ENCODE measurements at regions not wholly inside any gene's neighbourhood (a gene's known extent, or its start where the extent isn't known, plus 50 kb on each side); places are given as distances from the start of the nearest gene placed in this dataset.

- DNase-seq (ENCODE audit: low read depth): no peak
These were observed 50.4 kb upstream of the SERTAD2 start for GRCh38 chr2:64704161-64704560.

GRCh38 chr2:64704996-64705395 is 51.3 kb upstream of the SERTAD2 start:
- no peak for DNase-seq (ENCODE audit: low read depth)

- no peak for DNase-seq (ENCODE audit: low read depth)
These were observed 53.6 kb upstream of the SERTAD2 start for GRCh38 chr2:64707276-64707675.

GRCh38 chr2:64708829-64709228 is 55.1 kb upstream of the SERTAD2 start:
- DNase-seq (ENCODE audit: low read depth): no peak

GRCh38 chr2:64711252-64711800 is 57.6 kb upstream of the SERTAD2 start:
- DNase-seq (ENCODE audit: low read depth): no peak

- no peak for DNase-seq (ENCODE audit: low read depth)
These were observed 60.0 kb upstream of the SERTAD2 start for GRCh38 chr2:64713686-64714085.

- no peak for DNase-seq (ENCODE audit: low read depth)
These were observed 62.9 kb upstream of the SERTAD2 start for GRCh38 chr2:64716569-64716968.

GRCh38 chr2:64718250-64718885 is 64.7 kb upstream of the SERTAD2 start:
- no peak for DNase-seq (ENCODE audit: low read depth)

GRCh38 chr2:64720535-64721319 is 67.0 kb upstream of the SERTAD2 start:
- DNase-seq (ENCODE audit: low read depth): no peak

GRCh38 chr2:64721320-64721623 is 67.6 kb upstream of the SERTAD2 start:
- DNase-seq (ENCODE audit: low read depth): no peak

- DNase-seq (ENCODE audit: low read depth): no peak
These were observed 68.8 kb upstream of the SERTAD2 start for GRCh38 chr2:64722291-64723044.

- DNase-seq (ENCODE audit: low read depth): no peak
These were observed 73.5 kb upstream of the SERTAD2 start for GRCh38 chr2:64727013-64727767.

GRCh38 chr2:64727843-64728463 is 74.2 kb upstream of the SERTAD2 start:
- DNase-seq (ENCODE audit: low read depth): no peak

GRCh38 chr2:64730551-64731262 is 77.0 kb upstream of the SERTAD2 start:
- no peak for DNase-seq (ENCODE audit: low read depth)

- DNase-seq (ENCODE audit: low read depth): no peak
These were observed 77.5 kb upstream of the SERTAD2 start for GRCh38 chr2:64731263-64731643.

GRCh38 chr2:64731746-64732145 is 78.0 kb upstream of the SERTAD2 start:
- no peak for DNase-seq (ENCODE audit: low read depth)

GRCh38 chr2:64732146-64732545 is 78.4 kb upstream of the SERTAD2 start:
- no peak for DNase-seq (ENCODE audit: low read depth)

GRCh38 chr2:64735504-64735903 is 81.8 kb upstream of the SERTAD2 start:
- no peak for DNase-seq (ENCODE audit: low read depth)

GRCh38 chr2:64737547-64737946 is 83.8 kb upstream of the SERTAD2 start:
- DNase-seq (ENCODE audit: low read depth): no peak

- DNase-seq (ENCODE audit: low read depth): no peak
These were observed 84.3 kb upstream of the SERTAD2 start for GRCh38 chr2:64738026-64738425.

- no peak for DNase-seq (ENCODE audit: low read depth)
These were observed 89.0 kb upstream of the SERTAD2 start for GRCh38 chr2:64742678-64743077.

Measured in stimulated activated CD8-positive, alpha-beta memory T cell treated with anti-CD3 and anti-CD28 coated beads, Interleukin-4, amount 100 ng/mL, for 24 hours (primary cell).